ENCODE measurements at regions not wholly inside any gene's neighbourhood (a gene's known extent, or its start where the extent isn't known, plus 50 kb on each side); places are given as distances from the start of the nearest gene placed in this dataset.

DNA sequence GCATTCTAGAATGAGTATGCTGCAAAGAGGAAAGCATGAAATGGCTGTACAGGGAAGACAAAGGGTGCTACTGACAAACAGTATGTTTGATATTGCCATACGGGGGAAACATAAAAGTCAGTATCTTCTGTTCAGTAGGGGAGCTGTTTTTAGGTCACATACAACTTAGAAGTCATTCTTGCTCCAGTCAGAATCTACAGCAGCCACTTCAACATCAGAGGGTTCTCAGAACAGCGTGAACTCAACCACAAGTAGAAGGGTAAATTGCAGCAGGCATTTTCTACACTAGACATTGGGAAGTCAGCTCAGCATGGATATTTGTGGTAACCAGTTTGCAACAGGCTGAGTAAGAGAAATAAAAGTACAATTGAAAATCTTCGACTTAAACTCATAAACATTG lies 1241.8 kb upstream of the GOT2 start:
- no TSS peak for BruUV-seq (replicated peaks)
- no peaks in the 10 kb centered on the region for H3K36me3 ChIP-seq (ENCODE audit: control insufficient read depth, insufficient read depth, low read length)
- WGBS (ENCODE audit: insufficient coverage, low coverage, missing lambda C conversion rate) = 0% methylated on average over 3 of the region's 3 CpGs
- H3K9ac ChIP-seq (ENCODE audit: insufficient read depth in 1 of 2, low read depth in 2 of 2, low read length in 2 of 2) = no peak overlapping the region
- ChIA-PET POLR2A (no interaction called here), CTCF (ENCODE audit: low intra/inter-chr PET ratio) (no interaction called here)
- no peaks in the 10 kb centered on the region for H3K9me1 ChIP-seq (ENCODE audit: control insufficient read depth, insufficient read depth, low read length)
- no peaks in the 10 kb centered on the region for H3K27me3 ChIP-seq (ENCODE audit: control insufficient read depth in 2 of 2, insufficient read depth in 2 of 2, low read length in 2 of 2)
- no peaks in the 10 kb centered on the region for H3K79me2 ChIP-seq (ENCODE audit: control insufficient read depth, insufficient read depth, low read length)
- no peak overlapping the region for H3K4me2 ChIP-seq (ENCODE audit: insufficient read depth, low read length)
- H4K20me1 ChIP-seq (replicated peaks; ENCODE audit: control insufficient read depth, insufficient read depth, low read length) = no peaks in the 10 kb centered on the region
- H3K27ac ChIP-seq (ENCODE audit: extremely low read depth, low read depth, low read length) = no peak overlapping the region
- H2AFZ ChIP-seq (ENCODE audit: low read depth, low read length) = no peak overlapping the region
- no peaks in the 10 kb centered on the region for H3K9me3 ChIP-seq (replicated peaks; ENCODE audit: control insufficient read depth, insufficient read depth, low read depth, low read length)
- intact Hi-C loops (cut with micrococcal nuclease) = no loop called here
- DNase-seq (ENCODE audit: extremely low read depth in 1 of 4, low spot score in 3 of 4) (no peak), FAIRE-seq (no peak), ATAC-seq (no peak)
- H3K4me3 ChIP-seq = no peak overlapping the region
- H3K4me1 ChIP-seq (replicated peaks in 1 of 2; ENCODE audit: control insufficient read depth in 2 of 2, insufficient read depth in 2 of 2, low read length in 2 of 2) = no peaks in the 10 kb centered on the region
- in situ Hi-C loops (cut with MboI) = no loop called here
- no peak for TF ChIP-seq XRCC3 (IDR thresholded peaks at IDR 0.05)
- TF ChIP-seq RNF2 (IDR thresholded peaks at IDR 0.05) = no peak
- no peak for TF ChIP-seq NR2C1 (IDR thresholded peaks at IDR 0.05)
- TF ChIP-seq NR2C1 (tag; IDR thresholded peaks at IDR 0.05) = no peak
- TF ChIP-seq RBM25 (IDR thresholded peaks at IDR 0.05; ENCODE audit: low read depth, low read length, severe bottlenecking) = no peak
- no peak for TF ChIP-seq BRD9 (IDR thresholded peaks at IDR 0.05; ENCODE audit: low read depth, partially characterized antibody)
- no peak for TF ChIP-seq SIX5 (IDR thresholded peaks at IDR 0.05; ENCODE audit: borderline replicate concordance in 1 of 2, insufficient read depth in 1 of 2, low read depth in 1 of 2, low read length in 2 of 2)
- TF ChIP-seq, protein P1, sequence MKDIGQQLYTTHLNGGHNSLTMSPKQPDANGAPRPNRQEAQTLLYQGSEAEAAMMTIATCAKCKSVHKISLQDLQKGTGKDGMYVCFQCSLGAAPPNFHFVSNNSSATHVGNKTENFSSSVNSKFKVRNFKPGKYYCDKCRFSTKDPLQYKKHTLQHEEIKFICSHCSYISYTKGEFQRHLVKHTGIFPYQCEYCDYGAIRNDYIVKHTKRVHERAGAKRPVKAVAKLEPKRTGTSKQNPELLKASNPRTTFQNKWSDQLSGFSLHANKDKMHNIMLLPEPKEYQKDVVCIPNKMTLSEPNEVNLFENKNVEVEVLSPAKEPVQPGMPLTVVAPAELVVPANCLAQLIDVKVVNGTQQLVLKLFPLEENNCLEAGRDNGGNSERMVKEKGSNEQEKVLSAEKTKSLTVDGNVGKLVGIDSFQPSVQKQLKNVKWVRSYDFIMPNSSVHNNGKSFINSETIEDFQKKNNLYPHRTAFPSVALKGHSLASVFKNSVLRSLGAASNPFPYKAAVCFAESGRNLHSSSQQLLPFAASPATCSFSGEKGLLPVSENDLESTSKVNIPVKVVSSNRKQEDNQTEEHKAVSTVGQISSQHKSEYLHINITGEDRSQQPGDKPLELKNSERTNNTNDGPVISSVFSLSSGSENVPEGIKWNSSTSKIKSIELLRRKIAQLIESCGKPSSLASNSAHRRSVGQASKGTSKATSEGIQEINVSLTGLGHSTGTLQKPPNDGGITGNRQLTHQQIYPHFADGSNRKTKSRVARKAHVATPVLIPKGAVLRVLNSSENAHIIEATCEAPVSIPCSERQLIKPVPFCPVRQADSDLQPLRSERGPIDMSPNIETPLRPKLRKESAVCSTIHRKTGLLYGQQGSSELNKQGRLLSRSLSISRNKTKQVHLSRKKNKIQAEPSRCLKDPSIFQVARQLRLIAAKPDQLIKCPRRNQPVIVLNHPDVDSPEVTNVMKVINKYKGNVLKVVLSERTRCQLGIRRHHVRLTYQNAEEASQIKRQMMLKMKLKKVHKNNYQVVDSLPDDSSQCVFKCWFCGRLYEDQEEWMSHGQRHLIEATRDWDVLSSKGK (CRISPR knock-in tag; IDR thresholded peaks at IDR 0.05) = no peak
- TF ChIP-seq, protein P2, sequence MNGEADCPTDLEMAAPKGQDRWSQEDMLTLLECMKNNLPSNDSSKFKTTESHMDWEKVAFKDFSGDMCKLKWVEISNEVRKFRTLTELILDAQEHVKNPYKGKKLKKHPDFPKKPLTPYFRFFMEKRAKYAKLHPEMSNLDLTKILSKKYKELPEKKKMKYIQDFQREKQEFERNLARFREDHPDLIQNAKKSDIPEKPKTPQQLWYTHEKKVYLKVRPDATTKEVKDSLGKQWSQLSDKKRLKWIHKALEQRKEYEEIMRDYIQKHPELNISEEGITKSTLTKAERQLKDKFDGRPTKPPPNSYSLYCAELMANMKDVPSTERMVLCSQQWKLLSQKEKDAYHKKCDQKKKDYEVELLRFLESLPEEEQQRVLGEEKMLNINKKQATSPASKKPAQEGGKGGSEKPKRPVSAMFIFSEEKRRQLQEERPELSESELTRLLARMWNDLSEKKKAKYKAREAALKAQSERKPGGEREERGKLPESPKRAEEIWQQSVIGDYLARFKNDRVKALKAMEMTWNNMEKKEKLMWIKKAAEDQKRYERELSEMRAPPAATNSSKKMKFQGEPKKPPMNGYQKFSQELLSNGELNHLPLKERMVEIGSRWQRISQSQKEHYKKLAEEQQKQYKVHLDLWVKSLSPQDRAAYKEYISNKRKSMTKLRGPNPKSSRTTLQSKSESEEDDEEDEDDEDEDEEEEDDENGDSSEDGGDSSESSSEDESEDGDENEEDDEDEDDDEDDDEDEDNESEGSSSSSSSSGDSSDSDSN (IDR thresholded peaks at IDR 0.05; ENCODE audit: borderline replicate concordance in 1 of 2, low read depth in 2 of 2, low read length in 2 of 2) = no peak
- TF ChIP-seq MTF1 (CRISPR knock-in tag; IDR thresholded peaks at IDR 0.05; ENCODE audit: borderline replicate concordance) = no peak
- TF ChIP-seq E2F8 (IDR thresholded peaks at IDR 0.05; ENCODE audit: low read depth, partially characterized antibody) = no peak
- TF ChIP-seq ZNF316 (IDR thresholded peaks at IDR 0.05) = no peak
- TF ChIP-seq ZNF696 (CRISPR knock-in tag; conservative IDR thresholded peaks at IDR 0.05) = no peak
- TF ChIP-seq BRCA1 (IDR thresholded peaks at IDR 0.05) = no peak
- TF ChIP-seq BRCA1 (CRISPR knock-in tag; IDR thresholded peaks at IDR 0.05) = no peak
- TF ChIP-seq ZC3H4 (CRISPR knock-in tag; IDR thresholded peaks at IDR 0.05; ENCODE audit: borderline replicate concordance) = no peak
- TF ChIP-seq NCOA2 (IDR thresholded peaks at IDR 0.05; ENCODE audit: partially characterized antibody in 2 of 2) = no peak
